H1 (cell line): ENCODE measurements at regions not wholly inside any gene's neighbourhood (a gene's known extent, or its start where the extent isn't known, plus 50 kb on each side); places are given as distances from the start of the nearest gene placed in this dataset.

Experiments
- NRF1 ChIP-seq: IDR thresholded peaks from 2 replicates; pipeline ENCODE4 v1.6.1; 2011; ENCODE audit warnings: mild to moderate bottlenecking, low read depth, low read length, improper control_type of control experiment
- POLR2AphosphoS5 ChIP-seq: IDR thresholded peaks from 2 replicates; pipeline ENCODE4 v1.6.1; 2011; ENCODE audit warnings: low read depth, low read length
- TF ChIP-seq, protein P1 (sequence below), 3 experiments: IDR thresholded peaks; 1 replicate in 2 of 3; 2 replicates in 1 of 3; pipeline versions ENCODE4 v1.5.1 to v1.6.1; 2011; ENCODE audit warnings: low read length in 3 of 3, mild to moderate bottlenecking in 3 of 3, inconsistent platforms in 2 of 3, low read depth in 1 of 3, moderate library complexity in 1 of 3; ENCODE audit not compliant: insufficient read depth in 1 of 3; ENCODE audit errors: control extremely low read depth in 1 of 3
- TF ChIP-seq, protein P2 (sequence below): IDR thresholded peaks from 2 replicates; pipeline ENCODE4 v1.6.1; 2011; ENCODE audit warnings: low read depth, mild to moderate bottlenecking, low read length; ENCODE audit not compliant: insufficient read depth

DNA sequence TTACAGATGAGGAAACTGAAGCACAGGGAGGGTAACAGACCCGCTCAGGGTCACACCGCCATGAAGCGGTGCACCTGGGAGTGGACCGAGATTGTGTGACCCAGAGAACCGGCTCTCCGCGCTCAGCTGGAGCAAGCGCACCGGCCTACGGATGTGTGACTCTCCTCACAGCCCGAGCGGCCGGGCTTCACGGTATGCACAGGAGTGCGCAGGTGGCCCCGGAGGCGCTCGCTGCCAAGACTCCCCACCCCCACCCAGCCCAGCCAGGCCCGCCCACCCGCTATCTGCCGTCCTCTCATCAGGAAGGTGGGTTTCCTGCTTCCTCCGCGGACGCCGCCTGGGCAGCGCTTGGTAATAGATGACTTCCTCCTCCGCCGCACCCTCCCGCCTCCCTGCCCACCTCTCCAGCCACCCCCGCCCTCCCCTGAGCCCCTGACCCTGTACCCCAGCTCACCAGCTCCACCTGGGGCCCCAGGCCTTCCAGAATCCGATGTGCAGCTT is 110.7 kb downstream of the NCOR2 start:
- TF ChIP-seq, protein P1, sequence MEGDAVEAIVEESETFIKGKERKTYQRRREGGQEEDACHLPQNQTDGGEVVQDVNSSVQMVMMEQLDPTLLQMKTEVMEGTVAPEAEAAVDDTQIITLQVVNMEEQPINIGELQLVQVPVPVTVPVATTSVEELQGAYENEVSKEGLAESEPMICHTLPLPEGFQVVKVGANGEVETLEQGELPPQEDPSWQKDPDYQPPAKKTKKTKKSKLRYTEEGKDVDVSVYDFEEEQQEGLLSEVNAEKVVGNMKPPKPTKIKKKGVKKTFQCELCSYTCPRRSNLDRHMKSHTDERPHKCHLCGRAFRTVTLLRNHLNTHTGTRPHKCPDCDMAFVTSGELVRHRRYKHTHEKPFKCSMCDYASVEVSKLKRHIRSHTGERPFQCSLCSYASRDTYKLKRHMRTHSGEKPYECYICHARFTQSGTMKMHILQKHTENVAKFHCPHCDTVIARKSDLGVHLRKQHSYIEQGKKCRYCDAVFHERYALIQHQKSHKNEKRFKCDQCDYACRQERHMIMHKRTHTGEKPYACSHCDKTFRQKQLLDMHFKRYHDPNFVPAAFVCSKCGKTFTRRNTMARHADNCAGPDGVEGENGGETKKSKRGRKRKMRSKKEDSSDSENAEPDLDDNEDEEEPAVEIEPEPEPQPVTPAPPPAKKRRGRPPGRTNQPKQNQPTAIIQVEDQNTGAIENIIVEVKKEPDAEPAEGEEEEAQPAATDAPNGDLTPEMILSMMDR (IDR thresholded peaks at IDR 0.05; ENCODE audit: control extremely low read depth in 1 of 3, insufficient read depth in 1 of 3, low read depth in 1 of 3, low read length in 3 of 3): no peak
- TF ChIP-seq, protein P2, sequence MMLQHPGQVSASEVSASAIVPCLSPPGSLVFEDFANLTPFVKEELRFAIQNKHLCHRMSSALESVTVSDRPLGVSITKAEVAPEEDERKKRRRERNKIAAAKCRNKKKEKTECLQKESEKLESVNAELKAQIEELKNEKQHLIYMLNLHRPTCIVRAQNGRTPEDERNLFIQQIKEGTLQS: no peak
- no peak for TF ChIP-seq POLR2AphosphoS5
- no peak for TF ChIP-seq NRF1
